Neural cell (in vitro differentiated cells): ENCODE measurements at regions not wholly inside any gene's neighbourhood (a gene's known extent, or its start where the extent isn't known, plus 50 kb on each side); places are given as distances from the start of the nearest gene placed in this dataset.

Experiments
- H2AFZ ChIP-seq: fragments of 200-600, 300-800 bp; sonication (generic), shearing (Covaris generic); 2 replicates; pipeline ENCODE4 v1.6.0; 2014; ENCODE audit warnings: low read depth, mild to moderate bottlenecking, antibody characterized with exemption, low read length, moderate library complexity
- H3F3A ChIP-seq: fragments of 200-600 bp; shearing (Covaris generic); 2 replicates; pipeline ENCODE4 v1.6.1; 2016; ENCODE audit warnings: mild to moderate bottlenecking, moderate library complexity, mixed read lengths, antibody characterized with exemption, low read length; ENCODE audit not compliant: insufficient read depth, poor library complexity, severe bottlenecking
- H3K27ac ChIP-seq: fragments of 200-600, 300-800 bp; sonication (generic), shearing (Covaris generic); 2 replicates; pipeline ENCODE4 v1.5.1; 2014; ENCODE audit warnings: mild to moderate bottlenecking, low read length, moderate library complexity
- H3K27me3 ChIP-seq: fragments of 300-800, 200-600 bp; sonication (generic), shearing (Covaris generic); 2 replicates; pipeline ENCODE4 v1.6.0; 2014; ENCODE audit warnings: mild to moderate bottlenecking, low read depth, low read length, moderate library complexity; ENCODE audit not compliant: insufficient read depth
- H3K36me3 ChIP-seq: fragments of 300-800, 200-600 bp; sonication (generic), shearing (Covaris generic); 2 replicates; pipeline ENCODE4 v1.5.1; 2014; ENCODE audit warnings: mild to moderate bottlenecking, antibody characterized with exemption, low read length, moderate library complexity; ENCODE audit not compliant: insufficient read depth
- H3K4me2 ChIP-seq: fragments of 300-800, 200-600 bp; sonication (generic), shearing (Covaris generic); 2 replicates; pipeline ENCODE4 v1.6.0; 2014; ENCODE audit warnings: mild to moderate bottlenecking, low read length
- H3K4me3 ChIP-seq: fragments of 300-800, 200-600 bp; sonication (generic), shearing (Covaris generic); 2 replicates; pipeline ENCODE4 v1.5.1; 2014; ENCODE audit warnings: mild to moderate bottlenecking, low read length, moderate library complexity
- H3K79me2 ChIP-seq: fragments of 200-600 bp; shearing (Covaris generic); replicated peaks from 2 replicates; pipeline ENCODE4 v1.6.0; 2014; ENCODE audit warnings: mild to moderate bottlenecking, low read length, moderate library complexity; ENCODE audit not compliant: insufficient read depth
- H3K9ac ChIP-seq: fragments of 300-800, 200-600 bp; sonication (generic), shearing (Covaris generic); 2 replicates; pipeline ENCODE4 v1.6.1; 2016; ENCODE audit warnings: mild to moderate bottlenecking, low read length, mixed read lengths
- H3K9me2 ChIP-seq: fragments of 200-600 bp; shearing (Covaris generic); 2 replicates; pipeline ENCODE4 v1.6.1; 2016; ENCODE audit warnings: mild to moderate bottlenecking, low read length, mixed read lengths; ENCODE audit not compliant: insufficient read depth
- H3K9me3 ChIP-seq: fragments of 200-600, 300-800 bp; sonication (generic), shearing (Covaris generic); 2 replicates; pipeline ENCODE4 v1.6.1; 2016; ENCODE audit warnings: mild to moderate bottlenecking, mixed run types, low read length, moderate library complexity, mixed read lengths
- H4K20me1 ChIP-seq: fragments of 200-600 bp; shearing (Covaris generic); 2 replicates; pipeline ENCODE4 v1.6.1; 2016; ENCODE audit warnings: mild to moderate bottlenecking, mixed run types; ENCODE audit not compliant: insufficient read depth
- CTCF ChIP-seq: fragments of 450-650 bp; IDR thresholded peaks from 2 replicates; pipeline ENCODE4 v1.5.1; 2014; ENCODE audit warnings: antibody characterized with exemption, mild to moderate bottlenecking, moderate library complexity; ENCODE audit not compliant: poor library complexity, severe bottlenecking
- EP300 ChIP-seq: fragments of 450-650 bp; conservative IDR thresholded peaks from 2 replicates; pipeline ENCODE4 v1.6.1; 2014; ENCODE audit warnings: antibody characterized with exemption, mild to moderate bottlenecking, moderate library complexity; ENCODE audit not compliant: poor library complexity, severe bottlenecking
- EZH2 ChIP-seq: fragments of 200-600, 300-800 bp; shearing (Covaris generic), sonication (generic); IDR thresholded peaks from 2 replicates; pipeline ENCODE4 v1.6.1; 2014; ENCODE audit warnings: antibody characterized with exemption, low read length, borderline replicate concordance, mild to moderate bottlenecking; ENCODE audit not compliant: insufficient read depth, poor library complexity, severe bottlenecking
- MXI1 ChIP-seq: fragments of 450-650 bp; conservative IDR thresholded peaks from 2 replicates; pipeline ENCODE4 v1.6.1; 2014; ENCODE audit warnings: antibody characterized with exemption, mild to moderate bottlenecking; ENCODE audit not compliant: poor library complexity, severe bottlenecking
- POLR2AphosphoS5 ChIP-seq: IDR thresholded peaks from 2 replicates; pipeline ENCODE4 v1.6.1; 2012
- RAD21 ChIP-seq: fragments of 450-650 bp; conservative IDR thresholded peaks from 2 replicates; pipeline ENCODE4 v1.6.1; 2014; ENCODE audit warnings: antibody characterized with exemption, mild to moderate bottlenecking, moderate library complexity
- SMC3 ChIP-seq: fragments of 450-650 bp; conservative IDR thresholded peaks from 2 replicates; pipeline ENCODE4 v1.6.1; 2014; ENCODE audit warnings: antibody characterized with exemption, mild to moderate bottlenecking, moderate library complexity; ENCODE audit not compliant: poor library complexity
- TAF1 ChIP-seq: IDR thresholded peaks from 2 replicates; pipeline ENCODE4 v1.6.1; 2012; ENCODE audit warnings: low read depth
- TF ChIP-seq, protein P1 (sequence below): IDR thresholded peaks from 2 replicates; pipeline ENCODE4 v1.6.1; 2012; ENCODE audit warnings: borderline replicate concordance

- no peaks in the 10 kb centered on the region for H3F3A ChIP-seq
- no peak overlapping the region for H3K9ac ChIP-seq
- no peaks in the 10 kb centered on the region for H4K20me1 ChIP-seq
- H3K4me2 ChIP-seq = no peak overlapping the region
- no peaks in the 10 kb centered on the region for H3K36me3 ChIP-seq
- H3K4me3 ChIP-seq = no peak overlapping the region
- H3K9me2 ChIP-seq = no peaks in the 10 kb centered on the region
- no peaks in the 10 kb centered on the region for H3K9me3 ChIP-seq
- H3K79me2 ChIP-seq = no peaks in the 10 kb centered on the region
- H3K27ac ChIP-seq = no peak overlapping the region
- no peak overlapping the region for H2AFZ ChIP-seq
- TF ChIP-seq, protein P1, sequence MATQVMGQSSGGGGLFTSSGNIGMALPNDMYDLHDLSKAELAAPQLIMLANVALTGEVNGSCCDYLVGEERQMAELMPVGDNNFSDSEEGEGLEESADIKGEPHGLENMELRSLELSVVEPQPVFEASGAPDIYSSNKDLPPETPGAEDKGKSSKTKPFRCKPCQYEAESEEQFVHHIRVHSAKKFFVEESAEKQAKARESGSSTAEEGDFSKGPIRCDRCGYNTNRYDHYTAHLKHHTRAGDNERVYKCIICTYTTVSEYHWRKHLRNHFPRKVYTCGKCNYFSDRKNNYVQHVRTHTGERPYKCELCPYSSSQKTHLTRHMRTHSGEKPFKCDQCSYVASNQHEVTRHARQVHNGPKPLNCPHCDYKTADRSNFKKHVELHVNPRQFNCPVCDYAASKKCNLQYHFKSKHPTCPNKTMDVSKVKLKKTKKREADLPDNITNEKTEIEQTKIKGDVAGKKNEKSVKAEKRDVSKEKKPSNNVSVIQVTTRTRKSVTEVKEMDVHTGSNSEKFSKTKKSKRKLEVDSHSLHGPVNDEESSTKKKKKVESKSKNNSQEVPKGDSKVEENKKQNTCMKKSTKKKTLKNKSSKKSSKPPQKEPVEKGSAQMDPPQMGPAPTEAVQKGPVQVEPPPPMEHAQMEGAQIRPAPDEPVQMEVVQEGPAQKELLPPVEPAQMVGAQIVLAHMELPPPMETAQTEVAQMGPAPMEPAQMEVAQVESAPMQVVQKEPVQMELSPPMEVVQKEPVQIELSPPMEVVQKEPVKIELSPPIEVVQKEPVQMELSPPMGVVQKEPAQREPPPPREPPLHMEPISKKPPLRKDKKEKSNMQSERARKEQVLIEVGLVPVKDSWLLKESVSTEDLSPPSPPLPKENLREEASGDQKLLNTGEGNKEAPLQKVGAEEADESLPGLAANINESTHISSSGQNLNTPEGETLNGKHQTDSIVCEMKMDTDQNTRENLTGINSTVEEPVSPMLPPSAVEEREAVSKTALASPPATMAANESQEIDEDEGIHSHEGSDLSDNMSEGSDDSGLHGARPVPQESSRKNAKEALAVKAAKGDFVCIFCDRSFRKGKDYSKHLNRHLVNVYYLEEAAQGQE = peak; percentile 37
- TF ChIP-seq EP300 = peak; percentile 70
- TF ChIP-seq TAF1 = no peak
- no peak for TF ChIP-seq MXI1
- H3K27me3 ChIP-seq = no peaks in the 10 kb centered on the region
Measured at GRCh38 chr13:63910511-63910910, 2494.9 kb upstream of the PCDH20 start.

- Histone ChIP-seq H3K79me2 (no peaks in the 10 kb centered on the region), H4K20me1 (no peaks in the 10 kb centered on the region), H2AFZ (no peak overlapping the region), H3K27ac (no peak overlapping the region), H3K27me3 (no peaks in the 10 kb centered on the region), H3K9ac (no peak overlapping the region), H3F3A (no peaks in the 10 kb centered on the region), H3K9me2 (no peaks in the 10 kb centered on the region), H3K36me3 (no peaks in the 10 kb centered on the region), H3K4me2 (no peak overlapping the region), H3K4me3 (no peak overlapping the region), H3K9me3 (no peaks in the 10 kb centered on the region)
- TF ChIP-seq EP300 = no peak
- no peak for TF ChIP-seq POLR2AphosphoS5
- no peak for TF ChIP-seq CTCF
- no peak for TF ChIP-seq EZH2
- no peak for TF ChIP-seq MXI1
- TF ChIP-seq, protein P1 = no peak
- no peak for TF ChIP-seq SMC3
- TF ChIP-seq TAF1 = no peak
- TF ChIP-seq RAD21 = no peak
Measured at GRCh38 chr13:63909726-63910375, 2494.2 kb upstream of the PCDH20 start.
